Thyroid gland (tissue), 4 donors: ENCODE measurements at regions not wholly inside any gene's neighbourhood (a gene's known extent, or its start where the extent isn't known, plus 50 kb on each side); places are given as distances from the start of the nearest gene placed in this dataset.

Experiments
- DNase-seq, 2 donors: peaks; one replicate each; pipeline ENCODE4 v3.0.0-alpha.2; 2019
- H3K27ac ChIP-seq, 3 donors: fragments of 200-600 bp; sonication (generic); 1 replicate in 2 of 3; 2 replicates in 1 of 3; pipeline ENCODE4 v1.5.1; 2016 to 2019; ENCODE audit warnings: mild to moderate bottlenecking in 1 of 3, moderate library complexity in 1 of 3
- H3K27me3 ChIP-seq: fragments of 200-600 bp; sonication (generic); one replicate; pipeline ENCODE4 v1.5.1; 2019
- H3K36me3 ChIP-seq, 2 donors: fragments of 200-600 bp; sonication (generic); one replicate each; pipeline ENCODE4 v1.5.1; 2016 to 2019
- H3K4me1 ChIP-seq, 2 donors: fragments of 200-600 bp; sonication (generic); one replicate each; pipeline ENCODE4 v1.5.1; 2017 to 2019
- H3K4me3 ChIP-seq, 3 donors: fragments of 200-600 bp; sonication (generic); replicated peaks in 1 of 3; 1 replicate in 2 of 3; 2 replicates in 1 of 3; pipeline ENCODE4 v1.5.1; 2016; ENCODE audit warnings: mild to moderate bottlenecking in 1 of 3
- H3K9me3 ChIP-seq: fragments of 200-600 bp; sonication (generic); one replicate; pipeline ENCODE4 v1.5.1; 2017
- CTCF ChIP-seq, 6 experiments: fragments of 200-600 bp in 3 of 6; fragments of 450-650 bp in 3 of 6; sonication (generic) in 3 of 6; IDR thresholded peaks; one replicate each; pipeline ENCODE4 v1.5.1; 2016 to 2019; ENCODE audit warnings: antibody characterized with exemption in 6 of 6, mild to moderate bottlenecking in 2 of 6, inconsistent platforms in 1 of 6, moderate library complexity in 1 of 6
- POLR2A ChIP-seq, 2 donors: fragments of 450-650 bp; IDR thresholded peaks; one replicate each; pipeline ENCODE4 v1.6.1; 2017; ENCODE audit warnings: antibody characterized with exemption in 2 of 2, mild to moderate bottlenecking in 2 of 2, moderate library complexity in 1 of 2
- WGBS, 2 donors: methylation state at CpG; one replicate each; pipeline ENCODE4 v1.1.5; 2017; 5-methylcytosine and 5-hydroxymethylcytosine counted together
- intact Hi-C: fragments of 100-400 bp; cut with DNase I; formaldehyde crosslinking; loops from one replicate; pipeline ENCODE4 v1.15.1; 2023

GRCh38 chr6:68546620-68547019 is 88.5 kb upstream of the ADGRB3 start:
- H3K9me3 ChIP-seq: no peaks in the 10 kb centered on the region
- H3K27me3 ChIP-seq: no peaks in the 10 kb centered on the region
- WGBS, 2 donors: 77 to 85% methylated on average over 1 of the region's 1 CpG
- H3K4me3 ChIP-seq: no peak overlapping the region
- no peak overlapping the region for H3K27ac ChIP-seq
- intact Hi-C loops: no loop called here
- no peaks in the 10 kb centered on the region for H3K4me1 ChIP-seq
- TF ChIP-seq CTCF (IDR thresholded peaks at IDR 0.05): no peak
- no peak for TF ChIP-seq POLR2A (IDR thresholded peaks at IDR 0.05)
- no peaks in the 10 kb centered on the region for H3K36me3 ChIP-seq
- no peak for DNase-seq

GRCh38 chr6:68544450-68544849 is 90.6 kb upstream of the ADGRB3 start:
- intact Hi-C loops: no loop called here
- Histone ChIP-seq H3K9me3 (no peaks in the 10 kb centered on the region), H3K4me3 (no peak overlapping the region), H3K27me3 (no peaks in the 10 kb centered on the region), H3K27ac (no peak overlapping the region), H3K36me3 (no peaks in the 10 kb centered on the region), H3K4me1 (no peaks in the 10 kb centered on the region)
- no peak for TF ChIP-seq POLR2A (IDR thresholded peaks at IDR 0.05)
- no peak for TF ChIP-seq CTCF (IDR thresholded peaks at IDR 0.05)
- 58 to 64% methylated on average over 3 of the region's 3 CpGs for WGBS, 2 donors
- DNase-seq: no peak

- WGBS, 2 donors: 100% methylated on average over 2 to 4 of the region's 21 CpGs
- DNase-seq: no peak
- Histone ChIP-seq H3K27ac (no peak overlapping the region), H3K36me3 (no peaks in the 10 kb centered on the region), H3K9me3 (no peaks in the 10 kb centered on the region), H3K4me3 (no peak overlapping the region), H3K27me3 (no peaks in the 10 kb centered on the region), H3K4me1 (no peaks in the 10 kb centered on the region)
- TF ChIP-seq CTCF (IDR thresholded peaks at IDR 0.05): no peak
- intact Hi-C loops: no loop called here
Measured at GRCh38 chr6:68533339-68533795, 101.7 kb upstream of the ADGRB3 start.

GRCh38 chr6:68527691-68528090 is 107.4 kb upstream of the ADGRB3 start:
- Histone ChIP-seq H3K27me3 (no peaks in the 10 kb centered on the region), H3K36me3 (no peaks in the 10 kb centered on the region), H3K27ac (no peak overlapping the region), H3K9me3 (no peaks in the 10 kb centered on the region), H3K4me3 (no peak overlapping the region), H3K4me1 (no peaks in the 10 kb centered on the region)
- WGBS, 2 donors: 79 to 83% methylated on average over 4 of the region's 4 CpGs
- DNase-seq: no peak
- intact Hi-C loops: no loop called here
- TF ChIP-seq POLR2A (IDR thresholded peaks at IDR 0.05): no peak
- no peak for TF ChIP-seq CTCF (IDR thresholded peaks at IDR 0.05)

- intact Hi-C loops: no loop called here
Measured at GRCh38 chr6:68506911-68507310, 128.2 kb upstream of the ADGRB3 start.

More at GRCh38 chr6:68506911-68507310, 128.2 kb upstream of the ADGRB3 start:
- H3K27me3 ChIP-seq: no peaks in the 10 kb centered on the region
- H3K9me3 ChIP-seq: no peaks in the 10 kb centered on the region
- WGBS, 2 donors: 87 to 90% methylated on average over 6 of the region's 6 CpGs
- no peaks in the 10 kb centered on the region for H3K4me1 ChIP-seq
- H3K27ac ChIP-seq: no peak overlapping the region
- no peak overlapping the region for H3K4me3 ChIP-seq
- H3K36me3 ChIP-seq: no peaks in the 10 kb centered on the region
- DNase-seq: no peak
- TF ChIP-seq CTCF (IDR thresholded peaks at IDR 0.05) (no peak), POLR2A (IDR thresholded peaks at IDR 0.05) (no peak)
